Transverse colon (tissue), 4 donors: ENCODE measurements at regions not wholly inside any gene's neighbourhood (a gene's known extent, or its start where the extent isn't known, plus 50 kb on each side); places are given as distances from the start of the nearest gene placed in this dataset.

Experiments used
- DNase-seq: peaks from one replicate; pipeline ENCODE4 v3.0.0-alpha.2; 2019
- H3K27ac ChIP-seq, 4 donors: fragments of 200-600 bp; sonication (generic); 2 replicates each; pipeline ENCODE4 v1.5.1; 2016 to 2018; ENCODE audit warnings: inconsistent platforms in 4 of 4
- H3K27me3 ChIP-seq: fragments of 200-600 bp; sonication (generic); 2 replicates; pipeline ENCODE4 v1.5.1; 2017; ENCODE audit warnings: inconsistent platforms
- H3K36me3 ChIP-seq, 4 donors: fragments of 200-600 bp; sonication (generic); 2 replicates each; pipeline ENCODE4 v1.5.1; 2017 to 2019; ENCODE audit warnings: inconsistent platforms in 4 of 4
- H3K4me1 ChIP-seq, 4 donors: fragments of 200-600 bp; sonication (generic); 2 replicates each; pipeline ENCODE4 v1.5.1; 2017 to 2020; ENCODE audit warnings: inconsistent platforms in 4 of 4
- H3K4me3 ChIP-seq, 4 donors: fragments of 200-600 bp; sonication (generic); 1 replicate in 1 of 4; 2 replicates in 3 of 4; pipeline versions ENCODE4 v1.5.1 to v1.6.1; 2017 to 2019; ENCODE audit warnings: inconsistent platforms in 4 of 4
- H3K9me3 ChIP-seq, 2 donors: fragments of 200-600 bp; sonication (generic); 2 replicates each; pipeline ENCODE4 v1.5.1; 2017 to 2019; ENCODE audit warnings: inconsistent platforms in 2 of 2
- CTCF ChIP-seq, 5 experiments: fragments of 200-600 bp in 3 of 5; fragments of 450-650 bp in 2 of 5; sonication (generic) in 3 of 5; IDR thresholded peaks; 1 replicate in 2 of 5; 2 replicates in 3 of 5; pipeline ENCODE4 v1.5.1; 2016 to 2017; ENCODE audit warnings: antibody characterized with exemption in 5 of 5, inconsistent platforms in 3 of 5, mild to moderate bottlenecking in 2 of 5, moderate library complexity in 1 of 5
- EP300 ChIP-seq: sonication (generic); formaldehyde crosslinking; IDR thresholded peaks from one replicate; pipeline ENCODE4 v1.6.1; 2017; ENCODE audit warnings: antibody characterized with exemption, low read depth
- POLR2A ChIP-seq: fragments of 450-650 bp; IDR thresholded peaks from one replicate; pipeline ENCODE4 v1.6.1; 2016; ENCODE audit warnings: antibody characterized with exemption, mild to moderate bottlenecking, moderate library complexity
- POLR2AphosphoS5 ChIP-seq, 3 donors: sonication (generic); formaldehyde crosslinking; IDR thresholded peaks; one replicate each; pipeline ENCODE4 v1.6.1; 2016; ENCODE audit warnings: antibody characterized with exemption in 3 of 3
- whole genome bisulfite sequencing, 2 donors: methylation state at CpG; one replicate each; pipeline ENCODE4 v1.1.5; 2018; ENCODE audit warnings: low coverage in 1 of 2; 5-methylcytosine and 5-hydroxymethylcytosine counted together
- in situ Hi-C, 4 donors: fragments of 200-750 bp; cut with MboI; loops; one replicate each; pipeline versions ENCODE4 v1.15.0 to v1.15.1; 2017; ENCODE audit warnings: low sequenced_read_pairs in 3 of 4, low pct_ligation_motif_present in 1 of 4, low pct_unique_long_range_greater_than_20kb in 1 of 4
- intact Hi-C: fragments of 100-400 bp; cut with DNase I; formaldehyde crosslinking; loops from one replicate; pipeline ENCODE4 v1.15.1; 2023; ENCODE audit warnings: low total_unique reads

DNA sequence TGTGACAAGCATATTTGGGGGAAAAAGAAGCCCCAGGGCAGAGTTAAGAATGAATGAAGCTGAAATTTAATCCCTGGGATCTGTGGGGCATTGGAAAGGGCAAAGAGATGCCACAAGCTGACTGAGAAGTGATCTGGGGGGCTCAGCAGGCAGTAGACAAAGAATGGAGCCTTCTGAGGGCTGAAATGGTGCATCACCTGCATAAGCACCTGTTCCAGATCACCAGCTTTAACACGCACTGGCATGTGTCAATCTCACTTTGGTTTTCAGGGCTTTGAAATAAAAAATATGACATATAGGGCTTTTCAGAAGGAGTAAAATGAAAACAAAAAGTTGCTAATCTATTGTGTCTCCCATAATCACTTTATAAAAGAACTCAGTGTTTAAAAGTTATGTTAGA is 210.8 kb upstream of the ARHGEF26 start:
- intact Hi-C loops (no loop called here), in situ Hi-C loops (no loop called here)

GRCh38 chr3:153911116-153911515 is 210.1 kb upstream of the ARHGEF26 start:
- 79 to 89% methylated on average over 2 of the region's 2 CpGs for WGBS, 2 donors
- in situ Hi-C loops (no loop called here), intact Hi-C loops (no loop called here)
- H3K36me3 ChIP-seq, result no peaks in the 10 kb centered on the region
- no peaks in the 10 kb centered on the region for H3K9me3 ChIP-seq
- DNase-seq, result no peak
- TF ChIP-seq CTCF (IDR thresholded peaks at IDR 0.05) (no peak), POLR2AphosphoS5 (IDR thresholded peaks at IDR 0.05) (no peak), EP300 (no peak), POLR2A (no peak)
- H3K4me1 ChIP-seq, result no peaks in the 10 kb centered on the region
- H3K27ac ChIP-seq, result no peak overlapping the region
- no peak overlapping the region for H3K4me3 ChIP-seq
- no peaks in the 10 kb centered on the region for H3K27me3 ChIP-seq

More for the DNA sequence above, 210.8 kb upstream of the ARHGEF26 start:
- no peaks in the 10 kb centered on the region for H3K4me1 ChIP-seq
- no peak for DNase-seq
- H3K4me3 ChIP-seq, result no peak overlapping the region
- TF ChIP-seq CTCF (IDR thresholded peaks at IDR 0.05) (no peak), EP300 (no peak), POLR2AphosphoS5 (IDR thresholded peaks at IDR 0.05) (no peak), POLR2A (no peak)
- H3K27me3 ChIP-seq, result no peaks in the 10 kb centered on the region
- no peaks in the 10 kb centered on the region for H3K36me3 ChIP-seq
- WGBS, 2 donors, result 60 to 63% methylated on average over 1 of the region's 1 CpG
- no peaks in the 10 kb centered on the region for H3K9me3 ChIP-seq
- H3K27ac ChIP-seq, result no peak overlapping the region

DNA sequence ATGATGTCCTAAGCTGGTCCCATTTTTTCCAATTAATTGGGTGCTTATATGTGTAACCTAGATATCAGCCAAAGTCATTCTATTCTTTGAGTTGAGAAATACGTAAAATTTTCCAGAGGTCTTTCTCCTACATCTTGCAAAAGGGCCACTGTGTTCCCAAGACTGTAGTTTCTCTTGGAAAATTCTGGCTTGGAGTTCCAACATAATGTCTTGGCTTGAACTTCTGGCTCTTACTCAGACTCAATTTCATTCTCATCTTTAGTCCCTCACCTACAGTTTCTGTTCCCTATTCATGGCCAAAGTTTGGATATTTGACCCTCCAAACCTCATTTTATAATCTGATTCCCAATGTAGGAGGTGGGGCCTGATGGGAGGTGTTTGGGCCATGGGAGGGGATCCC is 201.4 kb upstream of the ARHGEF26 start:
- H3K9me3 ChIP-seq, result no peaks in the 10 kb centered on the region
- H3K36me3 ChIP-seq, result no peaks in the 10 kb centered on the region
- no peak for DNase-seq
- no peak overlapping the region for H3K4me3 ChIP-seq
- no peaks in the 10 kb centered on the region for H3K27me3 ChIP-seq
- H3K27ac ChIP-seq, result no peak overlapping the region
- H3K4me1 ChIP-seq, result no peaks in the 10 kb centered on the region
- intact Hi-C loops (no loop called here), in situ Hi-C loops (no loop called here)
- no peak for TF ChIP-seq CTCF (IDR thresholded peaks at IDR 0.05)
- TF ChIP-seq POLR2A, result no peak
- TF ChIP-seq EP300, result no peak
- no peak for TF ChIP-seq POLR2AphosphoS5 (IDR thresholded peaks at IDR 0.05)
- WGBS, 2 donors, result 87 to 100% methylated on average over 1 of the region's 1 CpG

GRCh38 chr3:153921826-153922225 is 199.4 kb upstream of the ARHGEF26 start:
- Histone ChIP-seq H3K4me1 (no peaks in the 10 kb centered on the region), H3K4me3 (no peak overlapping the region), H3K9me3 (no peaks in the 10 kb centered on the region), H3K36me3 (no peaks in the 10 kb centered on the region), H3K27ac (no peak overlapping the region), H3K27me3 (no peaks in the 10 kb centered on the region)
- in situ Hi-C loops (no loop called here), intact Hi-C loops (no loop called here)
- TF ChIP-seq POLR2A (no peak), EP300 (no peak)
- no peak for DNase-seq

- no peak for TF ChIP-seq POLR2A
- no peak for TF ChIP-seq EP300
- no peak for TF ChIP-seq POLR2AphosphoS5 (IDR thresholded peaks at IDR 0.05)
- TF ChIP-seq CTCF (IDR thresholded peaks at IDR 0.05), result no peak
- 88 to 94% methylated on average over 2 of the region's 2 CpGs for WGBS, 2 donors
- Histone ChIP-seq H3K27me3 (no peaks in the 10 kb centered on the region), H3K27ac (no peak overlapping the region), H3K9me3 (no peaks in the 10 kb centered on the region), H3K4me3 (no peak overlapping the region), H3K4me1 (no peaks in the 10 kb centered on the region), H3K36me3 (no peaks in the 10 kb centered on the region)
- intact Hi-C loops, result no loop called here
- in situ Hi-C loops, result no loop called here
- no peak for DNase-seq
Measured at GRCh38 chr3:153925841-153926514, 195.2 kb upstream of the ARHGEF26 start.
